ENCODE measurements at regions not wholly inside any gene's neighbourhood (a gene's known extent, or its start where the extent isn't known, plus 50 kb on each side); places are given as distances from the start of the nearest gene placed in this dataset.

DNA sequence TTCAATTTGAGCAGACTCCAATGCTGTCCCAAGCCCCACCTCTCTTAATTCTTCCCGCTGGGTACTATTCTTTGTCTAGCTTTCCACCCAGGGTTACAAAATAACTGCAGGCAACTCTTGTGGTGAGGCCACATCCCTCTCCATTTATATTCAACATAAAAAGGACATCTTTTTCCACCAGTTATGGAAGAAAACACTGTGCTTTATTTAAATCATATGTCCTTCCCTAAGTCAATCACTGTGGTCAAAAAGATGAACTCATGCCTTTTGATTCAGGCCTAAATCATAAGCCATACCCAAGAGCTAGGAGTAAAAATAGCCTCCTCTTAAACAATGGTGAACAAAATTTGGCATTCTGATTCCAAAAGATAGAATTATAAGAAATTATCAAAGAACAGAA is 386.0 kb downstream of the SEMA3D start:
- no peaks in the 10 kb centered on the region for H3K9me3 Mint-ChIP-seq (ENCODE audit: unreplicated experiment)
- Histone ChIP-seq H3K4me1 (no peaks in the 10 kb centered on the region), H3K27me3 (replicated peaks; ENCODE audit: control insufficient read depth, insufficient read depth, low read length) (no peaks in the 10 kb centered on the region), H3K36me3 (ENCODE audit: control insufficient read depth, insufficient read depth, low read length) (no peaks in the 10 kb centered on the region), H3K9me3 (no peaks in the 10 kb centered on the region), H3K4me3 (ENCODE audit: low read depth, low read length) (no peak overlapping the region)
- no peaks in the 10 kb centered on the region for H3K36me3 Mint-ChIP-seq (ENCODE audit: insufficient read depth, unreplicated experiment)
- BruUV-seq (replicated peaks): no TSS peak
- TF ChIP-seq, protein P1, sequence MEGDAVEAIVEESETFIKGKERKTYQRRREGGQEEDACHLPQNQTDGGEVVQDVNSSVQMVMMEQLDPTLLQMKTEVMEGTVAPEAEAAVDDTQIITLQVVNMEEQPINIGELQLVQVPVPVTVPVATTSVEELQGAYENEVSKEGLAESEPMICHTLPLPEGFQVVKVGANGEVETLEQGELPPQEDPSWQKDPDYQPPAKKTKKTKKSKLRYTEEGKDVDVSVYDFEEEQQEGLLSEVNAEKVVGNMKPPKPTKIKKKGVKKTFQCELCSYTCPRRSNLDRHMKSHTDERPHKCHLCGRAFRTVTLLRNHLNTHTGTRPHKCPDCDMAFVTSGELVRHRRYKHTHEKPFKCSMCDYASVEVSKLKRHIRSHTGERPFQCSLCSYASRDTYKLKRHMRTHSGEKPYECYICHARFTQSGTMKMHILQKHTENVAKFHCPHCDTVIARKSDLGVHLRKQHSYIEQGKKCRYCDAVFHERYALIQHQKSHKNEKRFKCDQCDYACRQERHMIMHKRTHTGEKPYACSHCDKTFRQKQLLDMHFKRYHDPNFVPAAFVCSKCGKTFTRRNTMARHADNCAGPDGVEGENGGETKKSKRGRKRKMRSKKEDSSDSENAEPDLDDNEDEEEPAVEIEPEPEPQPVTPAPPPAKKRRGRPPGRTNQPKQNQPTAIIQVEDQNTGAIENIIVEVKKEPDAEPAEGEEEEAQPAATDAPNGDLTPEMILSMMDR (IDR thresholded peaks at IDR 0.05; ENCODE audit: insufficient read depth in 1 of 2, low read depth in 1 of 2, low read length in 1 of 2, severe bottlenecking in 1 of 2, unreplicated experiment in 1 of 2): no peak
- H3K4me3 Mint-ChIP-seq (ENCODE audit: unreplicated experiment): no peak overlapping the region
- DNase-seq: no peak
- no peaks in the 10 kb centered on the region for H3K4me1 Mint-ChIP-seq (ENCODE audit: low read depth, unreplicated experiment)
- no peak overlapping the region for H3K27ac Mint-ChIP-seq (ENCODE audit: unreplicated experiment)
- CTCF ChIA-PET: no interaction called here
- peaks cover 2% of the 10 kb centered on the region for H3K27me3 Mint-ChIP-seq (ENCODE audit: insufficient read depth, unreplicated experiment)
- POLR2A ChIA-PET: no interaction called here
- intact Hi-C loops (cut with micrococcal nuclease; ENCODE audit: unreplicated experiment): no loop called here

DNA sequence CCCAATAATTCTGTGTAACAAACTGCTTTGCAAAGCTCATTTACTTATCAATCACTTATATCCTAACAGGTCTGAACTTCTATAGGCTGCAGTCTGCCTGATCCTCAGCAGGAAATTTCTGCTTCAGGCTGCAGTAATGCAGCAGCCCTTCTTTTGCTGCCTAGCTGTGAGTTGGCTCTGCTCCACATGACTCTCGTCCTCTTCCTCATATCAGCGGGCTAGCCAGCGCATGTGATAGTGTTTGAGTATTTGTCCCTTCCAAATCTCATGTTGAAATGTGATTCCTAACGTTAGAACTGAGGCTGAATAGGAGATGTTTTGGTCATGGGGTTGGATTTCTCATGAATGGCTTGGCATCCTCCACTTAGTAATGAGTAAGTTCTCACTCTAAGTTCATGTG is 387.8 kb downstream of the SEMA3D start:
- no TSS peak for BruUV-seq (replicated peaks)
- Mint-ChIP-seq H3K4me1 (ENCODE audit: low read depth, unreplicated experiment) (no peaks in the 10 kb centered on the region), H3K36me3 (ENCODE audit: insufficient read depth, unreplicated experiment) (no peaks in the 10 kb centered on the region), H3K27ac (ENCODE audit: unreplicated experiment) (no peak overlapping the region), H3K9me3 (ENCODE audit: unreplicated experiment) (no peaks in the 10 kb centered on the region), H3K4me3 (ENCODE audit: unreplicated experiment) (no peak overlapping the region), H3K27me3 (ENCODE audit: insufficient read depth, unreplicated experiment) (peaks cover 2% of the 10 kb centered on the region)
- Histone ChIP-seq H3K4me1 (no peaks in the 10 kb centered on the region), H3K4me3 (ENCODE audit: low read depth, low read length) (no peak overlapping the region), H3K27me3 (replicated peaks; ENCODE audit: control insufficient read depth, insufficient read depth, low read length) (no peaks in the 10 kb centered on the region), H3K36me3 (ENCODE audit: control insufficient read depth, insufficient read depth, low read length) (no peaks in the 10 kb centered on the region), H3K9me3 (no peaks in the 10 kb centered on the region)
- TF ChIP-seq, protein P1 (IDR thresholded peaks at IDR 0.05; ENCODE audit: insufficient read depth in 1 of 2, low read depth in 1 of 2, low read length in 1 of 2, severe bottlenecking in 1 of 2, unreplicated experiment in 1 of 2): no peak
- intact Hi-C loops (cut with micrococcal nuclease; ENCODE audit: unreplicated experiment): no loop called here
- CTCF ChIA-PET: no interaction called here
- POLR2A ChIA-PET: no interaction called here
- no peak for DNase-seq

DNA sequence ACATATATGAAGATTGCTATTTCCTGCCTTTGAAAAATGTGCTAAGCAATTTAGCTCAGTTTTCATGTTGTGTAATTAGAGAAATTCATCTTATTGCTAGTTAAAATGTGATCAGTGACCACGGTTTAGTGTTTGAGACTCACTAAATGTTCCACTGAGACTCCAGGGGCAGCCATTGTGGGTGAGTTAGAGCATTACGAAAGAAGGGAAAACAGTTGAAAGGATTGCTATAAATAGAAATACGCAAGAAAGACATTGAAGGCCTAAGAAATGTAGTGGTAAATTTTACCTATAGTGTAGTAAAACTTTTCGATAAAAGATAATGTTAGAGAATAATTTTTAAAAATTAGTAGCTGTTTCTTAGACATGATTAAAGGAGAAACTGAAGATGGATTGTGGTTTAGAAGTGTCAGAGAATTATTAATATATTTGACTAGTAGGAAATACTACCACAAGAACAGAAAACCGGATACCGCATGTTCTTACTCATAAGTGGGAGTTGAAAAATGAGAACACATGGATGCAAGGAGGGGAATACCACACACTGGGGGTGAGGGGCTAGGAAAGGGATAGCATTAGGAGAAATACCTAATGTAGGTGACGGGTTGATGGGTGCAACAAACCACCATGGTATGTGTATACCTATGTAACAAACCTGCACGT is 394.5 kb downstream of the SEMA3D start:
- Mint-ChIP-seq H3K4me1 (ENCODE audit: low read depth, unreplicated experiment) (no peaks in the 10 kb centered on the region), H3K9me3 (ENCODE audit: unreplicated experiment) (no peaks in the 10 kb centered on the region), H3K36me3 (ENCODE audit: insufficient read depth, unreplicated experiment) (no peaks in the 10 kb centered on the region), H3K4me3 (ENCODE audit: unreplicated experiment) (no peak overlapping the region), H3K27ac (ENCODE audit: unreplicated experiment) (no peak overlapping the region), H3K27me3 (ENCODE audit: insufficient read depth, unreplicated experiment) (no peaks in the 10 kb centered on the region)
- DNase-seq: no peak
- intact Hi-C loops (cut with micrococcal nuclease; ENCODE audit: unreplicated experiment): no loop called here
- Histone ChIP-seq H3K9me3 (no peaks in the 10 kb centered on the region), H3K36me3 (ENCODE audit: control insufficient read depth, insufficient read depth, low read length) (no peaks in the 10 kb centered on the region), H3K4me3 (ENCODE audit: low read depth, low read length) (no peak overlapping the region), H3K4me1 (no peaks in the 10 kb centered on the region), H3K27me3 (replicated peaks; ENCODE audit: control insufficient read depth, insufficient read depth, low read length) (no peaks in the 10 kb centered on the region)
- ChIA-PET POLR2A (no interaction called here), CTCF (no interaction called here)
- TF ChIP-seq, protein P1 (IDR thresholded peaks at IDR 0.05; ENCODE audit: insufficient read depth in 1 of 2, low read depth in 1 of 2, low read length in 1 of 2, severe bottlenecking in 1 of 2, unreplicated experiment in 1 of 2): no peak
- BruUV-seq (replicated peaks): no TSS peak

Measured in Caco-2 (cell line).